ENCODE measurements at regions not wholly inside any gene's neighbourhood (a gene's known extent, or its start where the extent isn't known, plus 50 kb on each side); places are given as distances from the start of the nearest gene placed in this dataset.

- Histone ChIP-seq H2AFZ (ENCODE audit: control insufficient read depth, low read depth, low read length) (no peak overlapping the region), H3K27ac (ENCODE audit: control insufficient read depth, insufficient read depth) (no peak overlapping the region), H3K79me2 (ENCODE audit: control insufficient read depth, insufficient read depth, low read length) (no peaks in the 10 kb centered on the region), H3K9me3 (replicated peaks; ENCODE audit: control insufficient read depth, insufficient read depth, low read length) (no peaks in the 10 kb centered on the region), H3K9ac (ENCODE audit: control insufficient read depth, insufficient read depth, low read length) (no peak overlapping the region), H3K4me2 (ENCODE audit: control insufficient read depth, insufficient read depth) (no peak overlapping the region), H3K36me3 (ENCODE audit: control insufficient read depth in 2 of 2, insufficient read depth in 2 of 2, low read length in 1 of 2) (no peaks in the 10 kb centered on the region), H3K4me1 (ENCODE audit: control insufficient read depth, insufficient read depth, low read length) (no peaks in the 10 kb centered on the region), H3K27me3 (replicated peaks in 1 of 2; ENCODE audit: control insufficient read depth in 2 of 2, insufficient read depth in 2 of 2, low read length in 1 of 2) (no peaks in the 10 kb centered on the region), H4K20me1 (ENCODE audit: control insufficient read depth, insufficient read depth) (no peaks in the 10 kb centered on the region), H3K4me3 (no peak overlapping the region)
- no TSS peak for BruUV-seq (replicated peaks)
- RAD21 ChIA-PET (ENCODE audit: unreplicated experiment): interaction anchor here (0.7 to 1.1 kb wide), 2 partner anchors 14 to 37 kb away, joined by 3 read pairs; no protein-coding TSS in a partner anchor
- TF ChIP-seq PAX5 (IDR thresholded peaks at IDR 0.05; ENCODE audit: borderline replicate concordance, low read depth, low read length) (no peak), WRNIP1 (IDR thresholded peaks at IDR 0.05; ENCODE audit: borderline replicate concordance, low read depth, low read length) (no peak), NR2C1 (IDR thresholded peaks at IDR 0.05) (no peak), ZBTB40 (IDR thresholded peaks at IDR 0.05; ENCODE audit: borderline replicate concordance) (no peak), FOXK2 (IDR thresholded peaks at IDR 0.05) (no peak), ETV6 (conservative IDR thresholded peaks at IDR 0.05 in 1 of 2, IDR thresholded peaks at IDR 0.05 in 1 of 2; ENCODE audit: borderline replicate concordance in 1 of 2, low read depth in 1 of 2) (no peak), SMAD5 (IDR thresholded peaks at IDR 0.05; ENCODE audit: low read depth) (no peak), SMAD1 (IDR thresholded peaks at IDR 0.05; ENCODE audit: low read depth, partially characterized antibody) (no peak), ZNF207 (IDR thresholded peaks at IDR 0.05; ENCODE audit: borderline replicate concordance) (no peak)
- FAIRE-seq (no peak), DNase-seq (ENCODE audit: low read depth, low spot score) (no peak), ATAC-seq (no peak)
- POLR2A ChIA-PET: no interaction called here
- in situ Hi-C loops (cut with MboI): loop anchor here (10.0 kb wide), 1 partner anchor 58 kb away; no protein-coding TSS in a partner anchor
- SMC1A ChIA-PET (ENCODE audit: uncharacterized antibody, unreplicated experiment): interaction anchor here (1.5 kb wide), 1 partner anchor 11 kb away, joined by 4 read pairs; no protein-coding TSS in a partner anchor
- 24% methylated on average over 1 of the region's 1 CpG for WGBS (ENCODE audit: insufficient coverage, insufficient replicate concordance, low lambda C conversion rate, missing lambda C conversion rate)
- CTCF ChIA-PET: interaction anchor here (0.6 to 1.0 kb wide), 2 partner anchors 10 to 35 kb away, joined by 3 to 5 read pairs; no protein-coding TSS in a partner anchor
- intact Hi-C loops (cut with micrococcal nuclease; ENCODE audit: unreplicated experiment): no loop called here
Measured at GRCh38 chr4:27846951-27847350, 986.3 kb downstream of the STIM2 start.

Data from GM12878 (cell line).